GM12878 (cell line): ENCODE measurements at regions not wholly inside any gene's neighbourhood (a gene's known extent, or its start where the extent isn't known, plus 50 kb on each side); places are given as distances from the start of the nearest gene placed in this dataset.

Source experiments
- ATAC-seq: fragments of 200-7000 bp; cut with Tn5 transposase; 3 replicates; pipeline ENCODE4 v1.9.1; 2020; ENCODE audit warnings: mild to moderate bottlenecking, moderate library complexity
- BruUV-seq: library from RNA; stranded (reverse); fragments of 400-500 nt; replicated peaks from 2 replicates; lab custom pipeline; 2021; lab: Mats Ljungman, UMichigan
- CTCF ChIA-PET: fragments of 300-600 bp; sonication (Branson Sonifier 250); formaldehyde crosslinking; extraction: SDS; loops from one replicate; lab custom pipeline; 2021; ENCODE audit warnings: inconsistent platforms; lab: Yijun Ruan, JAX
- POLR2A ChIA-PET: fragments of 350-600 bp; formaldehyde crosslinking; extraction: SDS; loops from one replicate; lab custom pipeline; 2021; ENCODE audit warnings: inconsistent platforms; lab: Charles Lee
- RAD21 ChIA-PET: fragments of 300-600 bp; sonication (Branson Sonifier 250); formaldehyde crosslinking; loops from one replicate; lab custom pipeline; 2023; ENCODE audit warnings: antibody characterized with exemption; ENCODE audit not compliant: unreplicated experiment; lab: Charles Lee
- SMC1A ChIA-PET: fragments of 300-600 bp; sonication (Branson Sonifier 250); formaldehyde crosslinking; loops from one replicate; lab custom pipeline; 2023; ENCODE audit not compliant: unreplicated experiment, uncharacterized antibody; lab: Charles Lee
- DNase-seq: peaks from one replicate; pipeline ENCODE4 v3.0.0-alpha.2; 2011; ENCODE audit warnings: low read depth, low spot score
- FAIRE-seq: peaks from 3 replicates; lab custom pipeline; 2011; peaks lifted over from hg19 to GRCh38; lab: Jason Lieb, UNC
- H2AFZ ChIP-seq: 2 replicates; pipeline ENCODE4 v1.6.0; 2011; ENCODE audit warnings: low read depth, low read length, control low read depth; ENCODE audit not compliant: control insufficient read depth
- H3K27ac ChIP-seq: 2 replicates; pipeline ENCODE4 v1.5.1; 2011; ENCODE audit warnings: control low read depth; ENCODE audit not compliant: control insufficient read depth, insufficient read depth
- H3K27me3 ChIP-seq, 2 experiments: replicated peaks in 1 of 2; 2 replicates each; pipeline versions ENCODE4 v1.6.0 to v1.6.1; 2011; ENCODE audit warnings: low read length in 1 of 2; ENCODE audit not compliant: control insufficient read depth in 2 of 2, insufficient read depth in 2 of 2
- H3K36me3 ChIP-seq, 2 experiments: 2 replicates each; pipeline ENCODE4 v1.5.1; 2011; ENCODE audit warnings: low read length in 1 of 2; ENCODE audit not compliant: control insufficient read depth in 2 of 2, insufficient read depth in 2 of 2
- H3K4me1 ChIP-seq: 2 replicates; pipeline ENCODE4 v1.6.1; 2011; ENCODE audit warnings: mild to moderate bottlenecking, low read length, moderate library complexity, mixed read lengths; ENCODE audit not compliant: control insufficient read depth, insufficient read depth
- H3K4me2 ChIP-seq: 2 replicates; pipeline ENCODE4 v1.6.0; 2011; ENCODE audit warnings: control low read depth; ENCODE audit not compliant: control insufficient read depth, insufficient read depth
- H3K4me3 ChIP-seq: fragments of 200-600 bp; sonication (generic); 2 replicates; pipeline ENCODE4 v1.5.1; 2016
- H3K79me2 ChIP-seq: 2 replicates; pipeline ENCODE4 v1.6.0; 2011; ENCODE audit warnings: low read length; ENCODE audit not compliant: control insufficient read depth, insufficient read depth
- H3K9ac ChIP-seq: 2 replicates; pipeline ENCODE4 v1.8.0; 2011; ENCODE audit warnings: low read length, control low read depth, mixed read lengths; ENCODE audit not compliant: control insufficient read depth, insufficient read depth
- H3K9me3 ChIP-seq: replicated peaks from 3 replicates; pipeline ENCODE4 v1.5.1; 2011; ENCODE audit warnings: mild to moderate bottlenecking, low read length; ENCODE audit not compliant: control insufficient read depth, insufficient read depth
- H4K20me1 ChIP-seq: 2 replicates; pipeline ENCODE4 v1.6.0; 2011; ENCODE audit not compliant: control insufficient read depth, insufficient read depth
- BHLHE40 ChIP-seq, 2 experiments: fragments of 450-650 bp in 1 of 2; IDR thresholded peaks; 2 replicates each; pipeline ENCODE4 v1.6.1; 2011 to 2017; ENCODE audit warnings: low read depth in 2 of 2, borderline replicate concordance in 1 of 2, improper control_type of control experiment in 1 of 2, low read length in 1 of 2, mild to moderate bottlenecking in 1 of 2
- CBX5 ChIP-seq: sonication (generic); IDR thresholded peaks from 2 replicates; pipeline ENCODE4 v1.6.1; 2016; ENCODE audit warnings: low read depth, moderate library complexity, mild to moderate bottlenecking, inconsistent platforms
- IRF4 ChIP-seq: IDR thresholded peaks from 2 replicates; pipeline ENCODE4 v1.6.1; 2011; ENCODE audit warnings: low read depth, low read length
- KDM1A ChIP-seq: fragments of 200-600 bp; sonication (generic); IDR thresholded peaks from 2 replicates; pipeline ENCODE4 v1.6.1; 2016; ENCODE audit warnings: borderline replicate concordance
- MXI1 ChIP-seq: fragments of 150-350 bp; IDR thresholded peaks from 2 replicates; pipeline ENCODE4 v1.6.1; 2011; ENCODE audit warnings: low read depth, mild to moderate bottlenecking, inconsistent platforms, low read length, improper control_type of control experiment
- NFYA ChIP-seq: IDR thresholded peaks from 2 replicates; pipeline ENCODE4 v1.6.1; 2011; ENCODE audit warnings: low read depth, mild to moderate bottlenecking, low read length, improper control_type of control experiment, borderline replicate concordance
- SREBF2 ChIP-seq: IDR thresholded peaks from 2 replicates; pipeline ENCODE4 v1.6.1; 2012; ENCODE audit warnings: mild to moderate bottlenecking, low read length
- ZZZ3 ChIP-seq: IDR thresholded peaks from 2 replicates; pipeline ENCODE4 v1.6.1; 2011; ENCODE audit warnings: low read depth; ENCODE audit not compliant: control insufficient read depth, insufficient read length
- WGBS: methylation state at CpG from one replicate; pipeline ENCODE4 v1.1.6; 2016; ENCODE audit warnings: low lambda C conversion rate; ENCODE audit not compliant: insufficient replicate concordance, insufficient coverage; ENCODE audit errors: missing lambda C conversion rate; 5-methylcytosine and 5-hydroxymethylcytosine counted together
- in situ Hi-C: fragments of 300-500 bp; cut with MboI; formaldehyde crosslinking; loops from 9 replicates; pipeline ENCODE4 v1.14.3; 2018; ENCODE audit warnings: mixed read lengths
- intact Hi-C: fragments of 100-400 bp; cut with micrococcal nuclease; formaldehyde crosslinking; loops from one replicate; pipeline ENCODE4 v1.14.2; 2022; ENCODE audit not compliant: unreplicated experiment
- TF ChIP-seq, protein P1 (sequence below): IDR thresholded peaks from 2 replicates; pipeline ENCODE4 v1.6.1; 2011; ENCODE audit warnings: low read depth, low read length, improper control_type of control experiment, borderline replicate concordance
- TF ChIP-seq, protein P2 (sequence below): fragments of 450-650 bp; IDR thresholded peaks from 2 replicates; pipeline ENCODE4 v1.6.1; 2017; ENCODE audit warnings: borderline replicate concordance
- TF ChIP-seq, protein P3 (sequence below): fragments of 450-650 bp; IDR thresholded peaks from 2 replicates; pipeline ENCODE4 v1.6.1; 2014; ENCODE audit warnings: mild to moderate bottlenecking
- TF ChIP-seq, protein P4 (sequence below): IDR thresholded peaks from 2 replicates; pipeline ENCODE4 v1.6.1; 2012; ENCODE audit warnings: low read depth, low read length, improper control_type of control experiment
- TF ChIP-seq, protein P5 (sequence below): IDR thresholded peaks from 2 replicates; pipeline ENCODE4 v1.6.1; 2011; ENCODE audit warnings: borderline replicate concordance, low read depth, mild to moderate bottlenecking, moderate library complexity, low read length; ENCODE audit not compliant: insufficient read depth, poor library complexity, severe bottlenecking
- TF ChIP-seq, protein P6 (sequence below): fragments of 450-650 bp; IDR thresholded peaks from 2 replicates; pipeline ENCODE4 v1.6.1; 2016; ENCODE audit warnings: mild to moderate bottlenecking

DNA sequence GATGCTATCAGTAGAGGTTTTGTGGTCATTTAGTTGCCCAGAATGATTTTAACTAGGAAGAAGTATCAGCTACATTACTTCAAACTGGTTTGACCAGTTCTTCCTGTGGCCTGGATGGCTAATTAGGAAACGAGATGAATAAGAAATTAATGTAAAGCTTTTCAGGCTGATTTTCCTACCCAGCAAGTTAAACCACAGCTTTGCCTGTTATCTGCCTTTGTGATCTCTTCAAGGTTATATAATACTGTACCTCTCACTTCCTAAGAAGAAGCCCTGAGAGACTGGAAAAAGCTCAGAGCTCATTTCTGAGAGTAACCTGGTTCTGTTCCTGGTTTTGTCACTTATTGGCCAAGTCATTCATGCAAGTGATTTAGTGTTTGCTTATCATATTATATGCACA is 782.2 kb upstream of the GOLIM4 start:
- no peak overlapping the region for H3K27ac ChIP-seq
- no TSS peak for BruUV-seq
- no peaks in the 10 kb centered on the region for H3K79me2 ChIP-seq
- H2AFZ ChIP-seq: no peak overlapping the region
- no peak overlapping the region for H3K4me3 ChIP-seq
- RAD21 ChIA-PET: interaction anchor here (1.9 kb wide), 1 partner anchor 12 kb away, joined by 6 read pairs; no protein-coding TSS in a partner anchor
- SMC1A ChIA-PET: no interaction called here
- H3K27me3 ChIP-seq: no peaks in the 10 kb centered on the region
- intact Hi-C loops (no loop called here), in situ Hi-C loops (no loop called here)
- ATAC-seq (no peak; the same call in 2 of the 3 replicates), FAIRE-seq (no peak), DNase-seq (no peak)
- CTCF ChIA-PET: interaction anchor here (0.9 to 3.5 kb wide), 2 partner anchors 12 to 31 kb away, joined by 3 to 23 read pairs; no protein-coding TSS in a partner anchor
- WGBS: 6% methylated on average over 1 of the region's 1 CpG
- TF ChIP-seq IRF4: no peak
- TF ChIP-seq, protein P1, sequence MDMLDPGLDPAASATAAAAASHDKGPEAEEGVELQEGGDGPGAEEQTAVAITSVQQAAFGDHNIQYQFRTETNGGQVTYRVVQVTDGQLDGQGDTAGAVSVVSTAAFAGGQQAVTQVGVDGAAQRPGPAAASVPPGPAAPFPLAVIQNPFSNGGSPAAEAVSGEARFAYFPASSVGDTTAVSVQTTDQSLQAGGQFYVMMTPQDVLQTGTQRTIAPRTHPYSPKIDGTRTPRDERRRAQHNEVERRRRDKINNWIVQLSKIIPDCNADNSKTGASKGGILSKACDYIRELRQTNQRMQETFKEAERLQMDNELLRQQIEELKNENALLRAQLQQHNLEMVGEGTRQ: no peak
- no peak for TF ChIP-seq NFYA
- TF ChIP-seq, protein P2, sequence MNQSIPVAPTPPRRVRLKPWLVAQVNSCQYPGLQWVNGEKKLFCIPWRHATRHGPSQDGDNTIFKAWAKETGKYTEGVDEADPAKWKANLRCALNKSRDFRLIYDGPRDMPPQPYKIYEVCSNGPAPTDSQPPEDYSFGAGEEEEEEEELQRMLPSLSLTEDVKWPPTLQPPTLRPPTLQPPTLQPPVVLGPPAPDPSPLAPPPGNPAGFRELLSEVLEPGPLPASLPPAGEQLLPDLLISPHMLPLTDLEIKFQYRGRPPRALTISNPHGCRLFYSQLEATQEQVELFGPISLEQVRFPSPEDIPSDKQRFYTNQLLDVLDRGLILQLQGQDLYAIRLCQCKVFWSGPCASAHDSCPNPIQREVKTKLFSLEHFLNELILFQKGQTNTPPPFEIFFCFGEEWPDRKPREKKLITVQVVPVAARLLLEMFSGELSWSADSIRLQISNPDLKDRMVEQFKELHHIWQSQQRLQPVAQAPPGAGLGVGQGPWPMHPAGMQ: no peak
- TF ChIP-seq, protein P3, sequence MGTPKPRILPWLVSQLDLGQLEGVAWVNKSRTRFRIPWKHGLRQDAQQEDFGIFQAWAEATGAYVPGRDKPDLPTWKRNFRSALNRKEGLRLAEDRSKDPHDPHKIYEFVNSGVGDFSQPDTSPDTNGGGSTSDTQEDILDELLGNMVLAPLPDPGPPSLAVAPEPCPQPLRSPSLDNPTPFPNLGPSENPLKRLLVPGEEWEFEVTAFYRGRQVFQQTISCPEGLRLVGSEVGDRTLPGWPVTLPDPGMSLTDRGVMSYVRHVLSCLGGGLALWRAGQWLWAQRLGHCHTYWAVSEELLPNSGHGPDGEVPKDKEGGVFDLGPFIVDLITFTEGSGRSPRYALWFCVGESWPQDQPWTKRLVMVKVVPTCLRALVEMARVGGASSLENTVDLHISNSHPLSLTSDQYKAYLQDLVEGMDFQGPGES: no peak
- TF ChIP-seq CBX5: no peak
- TF ChIP-seq, protein P4, sequence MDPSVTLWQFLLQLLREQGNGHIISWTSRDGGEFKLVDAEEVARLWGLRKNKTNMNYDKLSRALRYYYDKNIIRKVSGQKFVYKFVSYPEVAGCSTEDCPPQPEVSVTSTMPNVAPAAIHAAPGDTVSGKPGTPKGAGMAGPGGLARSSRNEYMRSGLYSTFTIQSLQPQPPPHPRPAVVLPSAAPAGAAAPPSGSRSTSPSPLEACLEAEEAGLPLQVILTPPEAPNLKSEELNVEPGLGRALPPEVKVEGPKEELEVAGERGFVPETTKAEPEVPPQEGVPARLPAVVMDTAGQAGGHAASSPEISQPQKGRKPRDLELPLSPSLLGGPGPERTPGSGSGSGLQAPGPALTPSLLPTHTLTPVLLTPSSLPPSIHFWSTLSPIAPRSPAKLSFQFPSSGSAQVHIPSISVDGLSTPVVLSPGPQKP: no peak
- no peak for TF ChIP-seq SREBF2
- no peak for TF ChIP-seq BHLHE40 (IDR thresholded peaks at IDR 0.05; ENCODE audit: borderline replicate concordance in 1 of 2, low read depth in 2 of 2, low read length in 1 of 2)
- TF ChIP-seq ZZZ3: no peak
- TF ChIP-seq, protein P5, sequence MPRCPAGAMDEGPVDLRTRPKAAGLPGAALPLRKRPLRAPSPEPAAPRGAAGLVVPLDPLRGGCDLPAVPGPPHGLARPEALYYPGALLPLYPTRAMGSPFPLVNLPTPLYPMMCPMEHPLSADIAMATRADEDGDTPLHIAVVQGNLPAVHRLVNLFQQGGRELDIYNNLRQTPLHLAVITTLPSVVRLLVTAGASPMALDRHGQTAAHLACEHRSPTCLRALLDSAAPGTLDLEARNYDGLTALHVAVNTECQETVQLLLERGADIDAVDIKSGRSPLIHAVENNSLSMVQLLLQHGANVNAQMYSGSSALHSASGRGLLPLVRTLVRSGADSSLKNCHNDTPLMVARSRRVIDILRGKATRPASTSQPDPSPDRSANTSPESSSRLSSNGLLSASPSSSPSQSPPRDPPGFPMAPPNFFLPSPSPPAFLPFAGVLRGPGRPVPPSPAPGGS: no peak
- TF ChIP-seq KDM1A: no peak
- TF ChIP-seq, protein P6, sequence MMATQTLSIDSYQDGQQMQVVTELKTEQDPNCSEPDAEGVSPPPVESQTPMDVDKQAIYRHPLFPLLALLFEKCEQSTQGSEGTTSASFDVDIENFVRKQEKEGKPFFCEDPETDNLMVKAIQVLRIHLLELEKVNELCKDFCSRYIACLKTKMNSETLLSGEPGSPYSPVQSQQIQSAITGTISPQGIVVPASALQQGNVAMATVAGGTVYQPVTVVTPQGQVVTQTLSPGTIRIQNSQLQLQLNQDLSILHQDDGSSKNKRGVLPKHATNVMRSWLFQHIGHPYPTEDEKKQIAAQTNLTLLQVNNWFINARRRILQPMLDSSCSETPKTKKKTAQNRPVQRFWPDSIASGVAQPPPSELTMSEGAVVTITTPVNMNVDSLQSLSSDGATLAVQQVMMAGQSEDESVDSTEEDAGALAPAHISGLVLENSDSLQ: no peak
- no peak for TF ChIP-seq MXI1
- no peak overlapping the region for H3K9ac ChIP-seq
- H3K4me1 ChIP-seq: no peaks in the 10 kb centered on the region
- no peaks in the 10 kb centered on the region for H3K9me3 ChIP-seq
- no peaks in the 10 kb centered on the region for H4K20me1 ChIP-seq
- H3K4me2 ChIP-seq: no peak overlapping the region
- H3K36me3 ChIP-seq: no peaks in the 10 kb centered on the region
- POLR2A ChIA-PET: interaction anchor here (0.6 kb wide), 1 partner anchor 796 kb away, joined by 3 read pairs; no protein-coding TSS in a partner anchor
